Adrenal gland (tissue), 9 donors: ENCODE measurements at regions not wholly inside any gene's neighbourhood (a gene's known extent, or its start where the extent isn't known, plus 50 kb on each side); places are given as distances from the start of the nearest gene placed in this dataset.
"Not testable (repeated sequence)": the region's sequence is repeated elsewhere in the genome, so short reads cannot be mapped to it uniquely, and the experiment has no call there.

Experiments used
- DNase-seq, 7 donors: peaks; one replicate each; pipeline ENCODE4 v3.0.0-alpha.2; 2019 to 2020
- H3K27ac ChIP-seq, 5 donors: fragments of 200-600 bp; sonication (generic) in 4 of 5; 1 replicate in 3 of 5; 2 replicates in 2 of 5; pipeline versions ENCODE4 v1.5.1 to v1.8.0; 2016 to 2020; ENCODE audit warnings: mild to moderate bottlenecking in 1 of 5
- H3K27me3 ChIP-seq: fragments of 200-600 bp; 2 replicates; pipeline ENCODE4 v1.8.0; 2021
- H3K36me3 ChIP-seq, 2 donors: fragments of 200-600 bp; replicated peaks in 1 of 2; 1 replicate in 1 of 2; 2 replicates in 1 of 2; pipeline versions ENCODE4 v1.5.1 to v1.8.0; 2018 to 2022
- H3K4me1 ChIP-seq, 2 donors: fragments of 200-600 bp; replicated peaks in 1 of 2; 1 replicate in 1 of 2; 2 replicates in 1 of 2; pipeline versions ENCODE4 v1.5.1 to v1.8.0; 2018 to 2021
- H3K4me3 ChIP-seq, 4 donors: fragments of 200-600 bp; sonication (generic) in 3 of 4; one replicate each; pipeline ENCODE4 v1.5.1; 2016 to 2018
- H3K9me3 ChIP-seq, 3 donors: fragments of 200-600 bp; sonication (generic) in 1 of 3; replicated peaks in 1 of 3; 1 replicate in 2 of 3; 2 replicates in 1 of 3; pipeline versions ENCODE4 v1.5.1 to v1.8.0; 2016 to 2021
- CTCF ChIP-seq, 6 experiments: fragments of 450-650 bp in 4 of 6; fragments of 200-600 bp in 2 of 6; sonication (generic) in 1 of 6; IDR thresholded peaks; 1 replicate in 5 of 6; 2 replicates in 1 of 6; pipeline versions ENCODE4 v1.5.1 to v1.8.0; 2016 to 2021; ENCODE audit warnings: antibody characterized with exemption in 6 of 6, mild to moderate bottlenecking in 2 of 6, moderate library complexity in 1 of 6
- POLR2A ChIP-seq, 2 donors: fragments of 450-650 bp; IDR thresholded peaks; one replicate each; pipeline ENCODE4 v1.6.1; 2017; ENCODE audit warnings: antibody characterized with exemption in 2 of 2, mild to moderate bottlenecking in 2 of 2, moderate library complexity in 1 of 2
- WGBS, 4 donors: extraction: QIAGEN DNeasy Blood & Tissue Kit in 2 of 4; methylation state at CpG; one replicate each; pipeline versions ENCODE4 v1.1.5 to v1.1.7; 2013 to 2017; 5-methylcytosine and 5-hydroxymethylcytosine counted together
- intact Hi-C, 2 donors: fragments of 100-400 bp; cut with DNase I; formaldehyde crosslinking; loops; one replicate each; pipeline versions ENCODE4 v1.14.1 to v1.15.0; 2022 to 2023
- donor health status: healthy with polysubstance abuse.
- donor health status: Bipolar disorder and iron deficiency.
- donor health status: DM: yes; HTN: yes; CAD: no.
- donor health status: DM: no; HTN: no; CAD: no.
- donor health status: DM: no; HTN: no; CAD: no.

- H3K9me3 ChIP-seq, H3K27ac ChIP-seq, H3K4me3 ChIP-seq, intact Hi-C loops, H3K27me3 ChIP-seq, H3K4me1 ChIP-seq, H3K36me3 ChIP-seq: not testable (repeated sequence)
- WGBS, 4 donors: 6 to 43% (median 15%) methylated on average over 2 to 30 of the region's 30 CpGs
- peak in 4 of 7 donors; percentile 10 to 30 (median 20) for DNase-seq
- peak; percentile 34 to 66 (median 52) for TF ChIP-seq CTCF (IDR thresholded peaks at IDR 0.05)
These were observed 460.3 kb downstream of the ZNF33B start for GRCh38 chr10:42177793-42178689.

- DNase-seq: no peak
- TF ChIP-seq CTCF (IDR thresholded peaks at IDR 0.05): no peak
- no peak for TF ChIP-seq POLR2A (IDR thresholded peaks at IDR 0.05)
- no peak overlapping the region for H3K4me3 ChIP-seq
- 3 to 11% (median 5%) methylated on average over 25 to 91 of the region's 93 CpGs for WGBS, 4 donors
- H3K9me3 ChIP-seq: no peaks in the 10 kb centered on the region
- intact Hi-C loops: no loop called here
- H3K4me1 ChIP-seq: no peaks in the 10 kb centered on the region
- no peaks in the 10 kb centered on the region for H3K36me3 ChIP-seq
- no peak overlapping the region for H3K27ac ChIP-seq
- H3K27me3 ChIP-seq: peaks cover 5% of the 10 kb centered on the region
These were observed 461.1 kb downstream of the ZNF33B start for GRCh38 chr10:42177077-42177792.

GRCh38 chr10:42150428-42151061 is 487.8 kb downstream of the ZNF33B start:
- intact Hi-C loops: no loop called here
- 35 to 67% (median 53%) methylated on average over 53 to 59 of the region's 59 CpGs for WGBS, 4 donors
- DNase-seq: no peak
- Histone ChIP-seq H3K4me3 (no peak overlapping the region), H3K27me3 (no peaks in the 10 kb centered on the region), H3K36me3 (no peaks in the 10 kb centered on the region), H3K9me3 (no peaks in the 10 kb centered on the region), H3K4me1 (no peaks in the 10 kb centered on the region), H3K27ac (no peak overlapping the region)
- TF ChIP-seq CTCF (IDR thresholded peaks at IDR 0.05): no peak
- TF ChIP-seq POLR2A (IDR thresholded peaks at IDR 0.05): no peak

GRCh38 chr10:42149722-42150427 is 488.5 kb downstream of the ZNF33B start:
- no peak for DNase-seq
- H3K27me3 ChIP-seq: no peaks in the 10 kb centered on the region
- no peak for TF ChIP-seq POLR2A (IDR thresholded peaks at IDR 0.05)
- TF ChIP-seq CTCF (IDR thresholded peaks at IDR 0.05): no peak
- WGBS, 4 donors: 39 to 64% (median 57%) methylated on average over 77 to 78 of the region's 78 CpGs
- H3K27ac ChIP-seq: no peak overlapping the region
- no peaks in the 10 kb centered on the region for H3K9me3 ChIP-seq
- intact Hi-C loops: no loop called here
- no peaks in the 10 kb centered on the region for H3K36me3 ChIP-seq
- no peak overlapping the region for H3K4me3 ChIP-seq
- H3K4me1 ChIP-seq: no peaks in the 10 kb centered on the region
